OCI-LY7 (cell line): ENCODE measurements at regions not wholly inside any gene's neighbourhood (a gene's known extent, or its start where the extent isn't known, plus 50 kb on each side); places are given as distances from the start of the nearest gene placed in this dataset.

Source experiments
- BruUV-seq: library from RNA; stranded (reverse); fragments of 400-500 nt; replicated peaks from 2 replicates; lab custom pipeline; 2021; lab: Mats Ljungman, UMichigan
- CTCF ChIA-PET: fragments of 300-600 bp; sonication (Branson Sonifier 250); formaldehyde crosslinking; loops from one replicate; lab custom pipeline; 2022; ENCODE audit warnings: antibody characterized with exemption; ENCODE audit not compliant: unreplicated experiment; lab: Charles Lee
- POLR2A ChIA-PET: fragments of 300-600 bp; sonication (Branson Sonifier 250); formaldehyde crosslinking; loops from one replicate; lab custom pipeline; 2022; ENCODE audit warnings: antibody characterized with exemption; lab: Charles Lee
- DNase-seq: peaks from one replicate; pipeline ENCODE4 v3.0.0-alpha.2; 2015; ENCODE audit warnings: low spot score
- H2AFZ ChIP-seq: fragments of 200-600 bp; sonication (generic), shearing (Covaris generic); 2 replicates; pipeline ENCODE4 v1.6.1; 2014; ENCODE audit warnings: mild to moderate bottlenecking, antibody characterized with exemption, low read length, moderate library complexity
- H3K27ac ChIP-seq: fragments of 200-600 bp; sonication (generic); 2 replicates; pipeline ENCODE4 v1.5.1; 2014; ENCODE audit warnings: mixed run types, low read depth, mild to moderate bottlenecking, moderate library complexity, low read length, inconsistent platforms; ENCODE audit not compliant: poor library complexity, severe bottlenecking
- H3K36me3 ChIP-seq: fragments of 200-600 bp; sonication (generic); 2 replicates; pipeline ENCODE4 v1.6.1; 2014; ENCODE audit warnings: mild to moderate bottlenecking, antibody characterized with exemption, low read length, moderate library complexity, mixed read lengths; ENCODE audit not compliant: insufficient read depth
- H3K4me1 ChIP-seq: fragments of 200-600 bp; sonication (generic); 2 replicates; pipeline ENCODE4 v1.5.1; 2014; ENCODE audit warnings: mild to moderate bottlenecking, low read length; ENCODE audit not compliant: insufficient read depth, poor library complexity, severe bottlenecking
- H3K4me2 ChIP-seq: fragments of 200-600 bp; sonication (generic); 2 replicates; pipeline ENCODE4 v1.6.1; 2014; ENCODE audit warnings: mild to moderate bottlenecking, low read length
- H3K4me3 ChIP-seq: fragments of 200-600 bp; sonication (generic); 2 replicates; pipeline ENCODE4 v1.5.1; 2014; ENCODE audit warnings: mild to moderate bottlenecking, low read depth, low read length; ENCODE audit not compliant: poor library complexity, severe bottlenecking
- H3K79me2 ChIP-seq: fragments of 200-600 bp; sonication (generic); 2 replicates; pipeline ENCODE4 v1.6.1; 2016; ENCODE audit warnings: low read depth, mild to moderate bottlenecking, low read length, moderate library complexity, mixed read lengths; ENCODE audit not compliant: insufficient read depth
- H3K9me2 ChIP-seq: fragments of 200-600 bp; sonication (generic); 2 replicates; pipeline ENCODE4 v1.6.1; 2016; ENCODE audit warnings: mild to moderate bottlenecking, low read length, mixed read lengths; ENCODE audit not compliant: insufficient read depth
- H3K9me3 ChIP-seq: fragments of 200-600 bp; sonication (generic); 2 replicates; pipeline ENCODE4 v1.6.1; 2014; ENCODE audit warnings: mild to moderate bottlenecking, mixed run types, low read length, mixed read lengths
- H4K20me1 ChIP-seq: fragments of 200-600 bp; sonication (generic); 2 replicates; pipeline ENCODE4 v1.6.1; 2014; ENCODE audit warnings: mild to moderate bottlenecking, antibody characterized with exemption, low read length, moderate library complexity, mixed read lengths; ENCODE audit not compliant: insufficient read depth
- EZH2phosphoT487 ChIP-seq: fragments of 200-600 bp; sonication (generic); IDR thresholded peaks from 2 replicates; pipeline ENCODE4 v1.6.1; 2018; ENCODE audit warnings: low read depth, borderline replicate concordance, mild to moderate bottlenecking, mixed run types, antibody characterized with exemption, low read length, moderate library complexity, mixed read lengths
- intact Hi-C: fragments of 100-400 bp; cut with micrococcal nuclease; formaldehyde crosslinking; loops from one replicate; pipeline ENCODE4 v1.10.0; 2022; ENCODE audit not compliant: unreplicated experiment
- TF ChIP-seq, protein P1 (sequence below): fragments of 200-600 bp; sonication (generic); conservative IDR thresholded peaks from 2 replicates; pipeline ENCODE4 v1.5.1; 2014; ENCODE audit warnings: mild to moderate bottlenecking, antibody characterized with exemption, low read length, moderate library complexity, mixed read lengths

DNA sequence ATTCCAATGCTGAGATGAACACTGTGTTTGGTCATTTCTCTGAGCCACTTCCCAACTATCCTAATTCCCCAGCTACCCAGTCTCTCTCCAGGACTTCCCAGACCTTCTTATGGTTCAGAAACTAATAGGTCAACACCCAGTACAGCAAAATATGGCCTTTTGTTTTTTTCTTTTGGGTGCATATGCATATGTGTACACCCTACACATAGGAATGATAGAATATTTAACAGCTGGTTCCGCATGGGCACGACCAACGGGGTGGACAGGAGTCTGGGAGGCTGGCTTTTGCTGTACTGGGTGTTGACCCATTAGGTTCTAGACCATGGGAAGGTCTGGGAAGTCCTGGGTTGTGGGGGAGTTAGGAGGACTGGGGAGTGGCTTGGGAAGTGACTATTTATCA, 143.9 kb downstream of the MRPS6 start:
- Histone ChIP-seq H3K36me3 (no peaks in the 10 kb centered on the region), H3K9me2 (no peaks in the 10 kb centered on the region), H3K9me3 (no peaks in the 10 kb centered on the region), H3K4me1 (no peaks in the 10 kb centered on the region), H3K4me3 (no peak overlapping the region), H4K20me1 (no peaks in the 10 kb centered on the region), H3K4me2 (no peak overlapping the region), H3K79me2 (no peaks in the 10 kb centered on the region), H3K27ac (no peak overlapping the region), H2AFZ (no peak overlapping the region)
- POLR2A ChIA-PET = no interaction called here
- no TSS peak for BruUV-seq
- DNase-seq = no peak
- intact Hi-C loops = no loop called here
- TF ChIP-seq, protein P1, sequence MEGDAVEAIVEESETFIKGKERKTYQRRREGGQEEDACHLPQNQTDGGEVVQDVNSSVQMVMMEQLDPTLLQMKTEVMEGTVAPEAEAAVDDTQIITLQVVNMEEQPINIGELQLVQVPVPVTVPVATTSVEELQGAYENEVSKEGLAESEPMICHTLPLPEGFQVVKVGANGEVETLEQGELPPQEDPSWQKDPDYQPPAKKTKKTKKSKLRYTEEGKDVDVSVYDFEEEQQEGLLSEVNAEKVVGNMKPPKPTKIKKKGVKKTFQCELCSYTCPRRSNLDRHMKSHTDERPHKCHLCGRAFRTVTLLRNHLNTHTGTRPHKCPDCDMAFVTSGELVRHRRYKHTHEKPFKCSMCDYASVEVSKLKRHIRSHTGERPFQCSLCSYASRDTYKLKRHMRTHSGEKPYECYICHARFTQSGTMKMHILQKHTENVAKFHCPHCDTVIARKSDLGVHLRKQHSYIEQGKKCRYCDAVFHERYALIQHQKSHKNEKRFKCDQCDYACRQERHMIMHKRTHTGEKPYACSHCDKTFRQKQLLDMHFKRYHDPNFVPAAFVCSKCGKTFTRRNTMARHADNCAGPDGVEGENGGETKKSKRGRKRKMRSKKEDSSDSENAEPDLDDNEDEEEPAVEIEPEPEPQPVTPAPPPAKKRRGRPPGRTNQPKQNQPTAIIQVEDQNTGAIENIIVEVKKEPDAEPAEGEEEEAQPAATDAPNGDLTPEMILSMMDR = no peak
- no peak for TF ChIP-seq EZH2phosphoT487
- CTCF ChIA-PET = no interaction called here

DNA sequence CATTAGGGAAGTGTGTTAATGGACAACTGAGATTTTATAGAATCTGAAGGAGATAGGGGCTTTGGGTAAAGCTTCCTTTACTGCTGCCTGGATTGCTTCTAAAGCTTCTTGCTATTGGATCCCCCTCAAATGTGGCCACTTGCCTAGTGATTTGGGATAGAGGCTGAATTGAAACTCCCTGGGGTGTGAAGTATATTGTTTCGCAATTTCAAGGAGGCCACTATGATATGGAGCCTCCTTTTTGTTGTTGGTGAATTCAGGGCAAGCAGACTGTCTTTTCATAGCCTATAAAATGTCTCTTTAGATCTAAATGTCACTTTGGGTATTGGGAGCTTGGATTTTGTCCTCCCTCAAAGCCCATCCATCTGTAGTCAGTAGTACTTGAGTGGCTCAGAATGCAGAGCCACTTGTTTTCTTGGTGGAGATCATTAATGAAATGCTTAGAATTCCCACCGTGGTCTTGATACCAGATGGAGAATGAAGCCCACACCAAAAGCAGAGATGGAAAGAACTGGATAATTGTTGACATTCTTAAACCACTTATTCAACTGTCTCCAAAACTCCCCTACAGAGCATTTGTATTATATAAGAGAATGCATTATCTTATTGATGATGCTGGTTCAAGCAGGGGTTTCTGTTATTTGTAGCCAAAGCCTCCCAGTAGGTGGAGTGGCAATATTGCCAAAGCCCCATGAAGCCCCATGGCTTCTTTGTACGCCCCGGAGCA, 144.3 kb upstream of the KCNE2 start:
- H3K4me3 ChIP-seq = no peak overlapping the region
- no peaks in the 10 kb centered on the region for H3K36me3 ChIP-seq
- ChIA-PET POLR2A (no interaction called here), CTCF (no interaction called here)
- no peak for TF ChIP-seq EZH2phosphoT487
- TF ChIP-seq, protein P1 = no peak
- H3K9me3 ChIP-seq = no peaks in the 10 kb centered on the region
- DNase-seq = no peak
- intact Hi-C loops = no loop called here
- H3K9me2 ChIP-seq = no peaks in the 10 kb centered on the region
- no peak overlapping the region for H3K4me2 ChIP-seq
- H2AFZ ChIP-seq = no peak overlapping the region
- no peaks in the 10 kb centered on the region for H4K20me1 ChIP-seq
- H3K27ac ChIP-seq = no peak overlapping the region
- no TSS peak for BruUV-seq
- no peaks in the 10 kb centered on the region for H3K4me1 ChIP-seq
- H3K79me2 ChIP-seq = no peaks in the 10 kb centered on the region

DNA sequence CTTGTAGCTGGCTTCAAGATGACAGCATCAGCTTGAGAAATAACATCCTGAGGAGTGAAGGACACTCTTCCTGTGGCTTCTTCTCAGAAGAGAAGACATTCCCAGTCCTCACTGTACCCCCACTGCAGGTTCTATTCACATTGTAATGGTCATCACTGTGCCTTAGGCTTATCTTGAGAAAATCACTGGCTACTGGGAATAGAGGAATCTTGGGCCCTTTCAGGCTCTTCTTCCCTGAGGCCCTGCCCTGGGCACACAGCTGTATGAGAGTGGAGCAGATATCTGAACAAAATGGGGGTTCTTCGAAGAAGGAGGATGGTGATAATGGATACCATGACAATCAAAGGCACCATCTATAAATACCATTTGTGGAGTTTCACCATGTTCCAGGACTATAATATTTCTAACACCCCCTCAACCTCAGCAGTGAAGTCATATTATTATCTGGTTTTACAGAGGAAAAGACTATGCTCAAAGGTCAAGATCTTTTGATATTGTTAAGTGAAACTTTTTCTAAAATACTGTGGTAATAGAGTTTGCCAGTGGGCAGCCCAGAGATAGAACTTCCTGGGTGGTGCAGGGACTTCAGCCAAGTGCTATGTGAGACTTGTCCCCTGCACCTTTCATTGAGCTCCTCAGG, 143.1 kb upstream of the KCNE2 start:
- BruUV-seq = no TSS peak
- no peaks in the 10 kb centered on the region for H3K36me3 ChIP-seq
- DNase-seq = no peak
- H3K4me1 ChIP-seq = no peaks in the 10 kb centered on the region
- no peaks in the 10 kb centered on the region for H3K9me3 ChIP-seq
- no peak overlapping the region for H2AFZ ChIP-seq
- intact Hi-C loops = no loop called here
- ChIA-PET POLR2A (interaction anchor here (0.6 to 1.0 kb wide), 2 partner anchors 58 to 1084 kb away, joined by 3 to 5 read pairs; no protein-coding TSS in a partner anchor), CTCF (no interaction called here)
- TF ChIP-seq EZH2phosphoT487 = no peak
- TF ChIP-seq, protein P1 = no peak
- H3K4me3 ChIP-seq = no peak overlapping the region
- no peaks in the 10 kb centered on the region for H3K79me2 ChIP-seq
- no peak overlapping the region for H3K27ac ChIP-seq
- H3K4me2 ChIP-seq = no peak overlapping the region
- no peaks in the 10 kb centered on the region for H3K9me2 ChIP-seq
- H4K20me1 ChIP-seq = no peaks in the 10 kb centered on the region
